ENCODE measurements at regions not wholly inside any gene's neighbourhood (a gene's known extent, or its start where the extent isn't known, plus 50 kb on each side); places are given as distances from the start of the nearest gene placed in this dataset.

DNA sequence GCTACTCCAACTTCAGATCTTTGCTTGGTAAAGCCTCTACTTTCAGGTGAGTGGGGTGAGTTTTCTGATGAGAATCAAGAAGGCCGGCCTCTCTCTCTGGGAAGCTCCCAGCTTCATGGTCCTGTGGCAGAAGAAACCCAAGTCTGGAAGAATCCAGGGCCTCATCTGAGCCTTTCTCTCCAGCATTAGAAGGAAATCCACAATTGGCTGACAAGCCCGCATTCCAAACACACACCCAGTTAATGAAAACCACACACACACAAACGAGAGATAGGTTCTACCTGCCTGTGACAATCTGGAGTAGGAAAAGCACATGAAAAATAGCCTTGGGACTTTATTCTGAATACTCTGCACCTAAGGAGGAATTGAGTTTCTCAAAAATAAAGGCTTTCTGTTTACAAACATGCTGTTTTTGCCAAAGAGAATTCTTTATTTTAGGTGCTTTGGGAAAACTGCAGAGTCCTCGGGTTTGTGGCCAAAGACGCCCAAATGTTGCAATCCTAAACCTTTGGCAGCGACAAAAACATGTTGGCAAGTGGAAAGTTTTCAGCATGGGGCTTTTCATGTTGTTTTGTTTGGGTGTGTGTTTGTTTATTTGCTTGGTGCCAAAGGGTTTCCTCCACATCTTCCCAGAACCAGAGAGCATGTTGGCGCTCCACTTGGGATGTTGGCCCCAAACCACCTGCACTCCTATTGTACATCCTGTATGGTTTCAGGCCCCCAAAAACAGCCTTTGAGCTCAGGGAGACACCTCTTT is 216.2 kb downstream of the SETD4 start:
- TF ChIP-seq CTCF (CRISPR knock-in tag; IDR thresholded peaks at IDR 0.05) (no peak), EP300 (IDR thresholded peaks at IDR 0.05; ENCODE audit: low read depth in 2 of 2, low read length in 2 of 2) (no peak), EP300 (CRISPR knock-in tag; IDR thresholded peaks at IDR 0.05; ENCODE audit: borderline replicate concordance) (no peak), MXI1 (IDR thresholded peaks at IDR 0.05; ENCODE audit: borderline replicate concordance, low read depth, low read length) (no peak), ZNF331 (CRISPR knock-in tag; IDR thresholded peaks at IDR 0.05) (no peak), ZNF260 (CRISPR knock-in tag; IDR thresholded peaks at IDR 0.05; ENCODE audit: borderline replicate concordance, low read depth) (no peak)

Measured in HepG2 (cell line).